Fibroblast of mammary gland (primary cell): ENCODE measurements at regions not wholly inside any gene's neighbourhood (a gene's known extent, or its start where the extent isn't known, plus 50 kb on each side); places are given as distances from the start of the nearest gene placed in this dataset.

Source experiments
- DNase-seq: peaks from one replicate; pipeline ENCODE4 v3.0.0-alpha.2; 2010; ENCODE audit warnings: low read depth
- H3K4me3 ChIP-seq: 2 replicates; pipeline ENCODE4 v1.5.1; 2011; ENCODE audit warnings: low read depth, mild to moderate bottlenecking, low read length, moderate library complexity; ENCODE audit not compliant: control insufficient read depth
- TF ChIP-seq, protein P1 (sequence below): conservative IDR thresholded peaks from 2 replicates; pipeline ENCODE4 v1.5.1; 2011; ENCODE audit warnings: low read depth, low read length, inconsistent platforms; ENCODE audit not compliant: control insufficient read depth, insufficient read depth

DNA sequence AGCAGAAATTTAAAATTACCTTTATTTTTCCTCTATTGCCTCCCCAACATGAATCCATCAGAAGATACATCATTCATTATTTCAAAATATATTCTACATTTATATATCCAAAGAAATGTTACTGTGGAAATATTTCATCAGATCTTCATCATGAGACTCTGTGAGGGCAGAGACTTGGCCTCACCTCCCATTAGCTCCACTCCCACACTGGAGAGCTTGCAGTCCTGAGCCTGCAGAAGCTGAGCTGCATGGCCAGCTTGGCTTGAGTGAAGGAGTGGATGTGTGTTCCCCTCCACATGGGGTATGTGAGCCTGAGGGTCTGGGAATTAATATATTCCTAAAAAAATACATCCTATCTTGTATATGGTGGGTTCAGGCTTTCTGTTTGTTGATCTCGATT, 961.9 kb downstream of the TMEM121 start:
- H3K4me3 ChIP-seq, result no peak overlapping the region
- no peak for DNase-seq
- TF ChIP-seq, protein P1, sequence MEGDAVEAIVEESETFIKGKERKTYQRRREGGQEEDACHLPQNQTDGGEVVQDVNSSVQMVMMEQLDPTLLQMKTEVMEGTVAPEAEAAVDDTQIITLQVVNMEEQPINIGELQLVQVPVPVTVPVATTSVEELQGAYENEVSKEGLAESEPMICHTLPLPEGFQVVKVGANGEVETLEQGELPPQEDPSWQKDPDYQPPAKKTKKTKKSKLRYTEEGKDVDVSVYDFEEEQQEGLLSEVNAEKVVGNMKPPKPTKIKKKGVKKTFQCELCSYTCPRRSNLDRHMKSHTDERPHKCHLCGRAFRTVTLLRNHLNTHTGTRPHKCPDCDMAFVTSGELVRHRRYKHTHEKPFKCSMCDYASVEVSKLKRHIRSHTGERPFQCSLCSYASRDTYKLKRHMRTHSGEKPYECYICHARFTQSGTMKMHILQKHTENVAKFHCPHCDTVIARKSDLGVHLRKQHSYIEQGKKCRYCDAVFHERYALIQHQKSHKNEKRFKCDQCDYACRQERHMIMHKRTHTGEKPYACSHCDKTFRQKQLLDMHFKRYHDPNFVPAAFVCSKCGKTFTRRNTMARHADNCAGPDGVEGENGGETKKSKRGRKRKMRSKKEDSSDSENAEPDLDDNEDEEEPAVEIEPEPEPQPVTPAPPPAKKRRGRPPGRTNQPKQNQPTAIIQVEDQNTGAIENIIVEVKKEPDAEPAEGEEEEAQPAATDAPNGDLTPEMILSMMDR, result no peak

DNA sequence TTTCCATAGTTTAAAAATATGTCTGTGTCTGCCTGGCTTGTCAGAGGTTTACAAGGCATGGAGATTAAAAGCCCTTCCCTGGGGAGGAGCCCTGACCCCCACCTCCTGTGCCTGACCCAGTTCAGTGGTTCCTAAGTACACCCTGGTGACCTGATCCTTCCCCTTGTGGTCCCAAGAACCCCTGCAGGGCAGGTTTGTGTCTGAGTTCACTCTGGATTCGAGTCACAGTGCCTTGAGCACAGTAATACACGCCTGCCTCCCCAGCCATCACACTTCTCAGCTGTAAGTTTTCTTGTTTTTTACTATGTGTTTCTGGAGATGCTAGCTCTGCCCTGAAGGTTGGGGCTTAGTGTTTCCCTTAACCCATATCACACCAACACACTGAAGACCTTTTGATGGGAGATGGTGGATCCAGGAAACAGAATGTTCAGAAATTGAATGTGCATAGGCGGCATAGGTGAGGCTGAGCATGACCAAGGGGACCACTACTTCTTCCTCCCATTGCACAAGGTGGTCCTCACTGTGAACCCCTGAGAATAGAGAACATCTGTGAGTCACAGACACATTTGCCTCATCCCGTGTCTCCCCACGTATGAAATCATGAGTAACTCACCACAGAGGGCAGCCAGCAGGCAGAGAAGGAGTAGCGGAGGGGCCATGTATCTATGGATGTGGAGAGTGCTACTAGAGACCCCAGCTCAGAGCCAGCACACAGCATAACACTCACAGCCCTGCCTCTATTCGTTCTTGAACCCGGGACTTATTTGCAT, 962.9 kb downstream of the TMEM121 start:
- TF ChIP-seq, protein P1, result no peak
- DNase-seq, result no peak
- no peak overlapping the region for H3K4me3 ChIP-seq

DNA sequence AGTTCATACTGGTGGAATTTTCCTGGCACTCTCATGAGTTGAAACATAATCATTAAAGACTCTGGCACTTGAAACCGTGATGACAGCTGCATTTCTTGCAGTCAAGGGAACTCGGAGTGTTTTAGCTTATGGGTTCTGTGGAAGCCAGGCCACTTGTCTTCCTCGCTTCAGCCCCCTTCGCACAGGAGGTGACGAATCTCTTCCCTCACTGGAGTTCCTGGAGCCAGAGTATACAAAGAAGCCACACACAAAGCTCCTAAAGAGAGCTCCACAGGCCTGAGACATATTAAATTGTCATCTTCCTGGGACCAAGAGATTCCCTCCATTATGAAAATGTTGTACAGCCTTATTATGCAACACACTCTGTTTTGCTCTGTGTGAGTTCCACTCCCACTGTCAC, 964.1 kb downstream of the TMEM121 start:
- no peak overlapping the region for H3K4me3 ChIP-seq
- no peak for DNase-seq
- TF ChIP-seq, protein P1, result no peak

DNA sequence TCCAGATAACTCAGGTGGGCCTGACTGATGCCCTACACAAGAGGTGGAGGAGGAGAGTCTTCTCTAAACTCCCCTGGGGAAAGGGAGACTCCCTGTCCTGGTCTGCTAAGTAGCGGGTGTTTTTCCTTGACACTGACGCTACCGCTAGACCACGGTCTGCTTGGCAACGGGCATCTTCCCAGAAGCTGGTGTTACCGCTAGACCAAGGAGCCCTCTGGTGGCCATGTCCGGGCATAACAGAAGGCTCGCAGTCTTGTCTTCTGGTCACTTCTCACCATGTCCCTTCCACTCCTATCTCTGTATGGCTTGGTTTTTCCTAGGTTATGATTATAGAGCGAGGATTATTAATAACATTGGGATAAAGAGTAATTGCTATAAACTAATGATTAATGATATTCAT, 965.5 kb downstream of the TMEM121 start:
- TF ChIP-seq, protein P1, result peak; percentile 24
- no peak for DNase-seq

DNA sequence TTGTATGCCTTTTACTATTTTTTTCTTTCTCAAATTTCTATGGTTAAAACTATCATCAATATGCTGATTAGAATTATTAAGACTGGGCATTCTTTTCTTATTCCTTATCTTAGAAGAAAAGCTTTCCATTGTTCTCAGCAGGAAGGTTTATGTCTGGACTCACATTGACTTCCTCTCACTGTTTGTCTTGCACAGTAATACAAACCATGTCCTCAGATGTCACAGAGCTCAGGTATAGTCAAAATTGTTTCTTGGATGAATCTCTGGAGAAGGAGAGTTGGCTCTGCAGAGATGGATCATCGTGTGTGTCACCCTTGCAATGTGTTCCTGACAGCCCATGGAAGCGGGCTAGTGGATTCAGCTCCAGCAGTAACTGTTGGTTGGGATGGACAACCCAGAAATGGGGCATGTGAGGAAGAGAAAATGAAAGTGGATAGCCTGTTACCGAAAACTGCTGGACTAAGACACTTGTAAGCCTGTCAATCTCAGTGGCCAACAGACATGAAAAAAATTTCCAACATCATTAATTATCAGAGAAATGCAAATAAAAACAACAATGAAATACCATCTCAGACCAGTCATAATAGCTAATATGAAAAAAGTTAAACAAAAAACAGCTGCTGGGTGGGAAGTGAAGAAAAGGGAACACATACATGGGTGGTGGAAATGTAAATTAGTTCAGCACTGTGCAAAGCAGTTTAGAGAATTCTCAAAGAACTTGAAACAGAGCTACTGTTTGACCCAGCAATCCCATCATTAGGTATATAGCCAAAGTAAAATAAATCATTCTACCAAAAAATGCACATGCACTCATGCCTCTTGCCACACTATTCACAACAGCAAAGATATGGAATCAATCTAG, 967.8 kb downstream of the TMEM121 start:
- no peak overlapping the region for H3K4me3 ChIP-seq
- no peak for DNase-seq
- TF ChIP-seq, protein P1, result no peak

More for the DNA sequence above, 965.5 kb downstream of the TMEM121 start:
- H3K4me3 ChIP-seq, result no peak overlapping the region

DNA sequence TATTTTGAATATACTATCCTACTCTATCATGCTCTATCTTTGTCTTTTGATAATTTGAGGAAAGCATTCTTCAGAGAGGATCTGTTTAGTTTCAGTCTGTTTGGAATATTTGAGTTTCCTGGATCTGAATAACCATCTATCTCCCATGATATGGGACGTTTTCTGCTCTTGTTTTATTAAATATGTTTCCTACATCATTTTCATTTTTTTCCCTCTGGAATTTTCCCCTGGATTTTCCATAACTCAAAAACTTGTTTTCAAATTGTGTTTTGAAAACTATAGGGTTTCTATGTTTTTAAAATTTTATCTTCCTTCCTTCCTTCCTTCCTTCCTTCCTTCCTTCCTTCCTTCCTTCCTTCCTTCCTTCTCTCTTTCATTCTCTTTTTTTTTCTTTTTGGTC, 974.2 kb downstream of the TMEM121 start:
- TF ChIP-seq, protein P1, result no peak
- no peak for DNase-seq
- no peak overlapping the region for H3K4me3 ChIP-seq
